AG10803 (cell line): ENCODE measurements at regions not wholly inside any gene's neighbourhood (a gene's known extent, or its start where the extent isn't known, plus 50 kb on each side); places are given as distances from the start of the nearest gene placed in this dataset.

Experiments
- DNase-seq: peaks from one replicate; pipeline ENCODE4 v3.0.0; 2010; ENCODE audit warnings: low read depth
- H3K4me3 ChIP-seq: 2 replicates; pipeline ENCODE4 v1.5.1; 2011; ENCODE audit warnings: mild to moderate bottlenecking, low read length, control low read depth
- TF ChIP-seq, protein P1 (sequence below): conservative IDR thresholded peaks from 2 replicates; pipeline ENCODE4 v1.5.1; 2011; ENCODE audit warnings: mild to moderate bottlenecking, low read length, control low read depth, inconsistent platforms

GRCh38 chr13:27367570-27367969 lies 56.8 kb upstream of the GTF3A start:
- TF ChIP-seq, protein P1, sequence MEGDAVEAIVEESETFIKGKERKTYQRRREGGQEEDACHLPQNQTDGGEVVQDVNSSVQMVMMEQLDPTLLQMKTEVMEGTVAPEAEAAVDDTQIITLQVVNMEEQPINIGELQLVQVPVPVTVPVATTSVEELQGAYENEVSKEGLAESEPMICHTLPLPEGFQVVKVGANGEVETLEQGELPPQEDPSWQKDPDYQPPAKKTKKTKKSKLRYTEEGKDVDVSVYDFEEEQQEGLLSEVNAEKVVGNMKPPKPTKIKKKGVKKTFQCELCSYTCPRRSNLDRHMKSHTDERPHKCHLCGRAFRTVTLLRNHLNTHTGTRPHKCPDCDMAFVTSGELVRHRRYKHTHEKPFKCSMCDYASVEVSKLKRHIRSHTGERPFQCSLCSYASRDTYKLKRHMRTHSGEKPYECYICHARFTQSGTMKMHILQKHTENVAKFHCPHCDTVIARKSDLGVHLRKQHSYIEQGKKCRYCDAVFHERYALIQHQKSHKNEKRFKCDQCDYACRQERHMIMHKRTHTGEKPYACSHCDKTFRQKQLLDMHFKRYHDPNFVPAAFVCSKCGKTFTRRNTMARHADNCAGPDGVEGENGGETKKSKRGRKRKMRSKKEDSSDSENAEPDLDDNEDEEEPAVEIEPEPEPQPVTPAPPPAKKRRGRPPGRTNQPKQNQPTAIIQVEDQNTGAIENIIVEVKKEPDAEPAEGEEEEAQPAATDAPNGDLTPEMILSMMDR = no peak
- no peak overlapping the region for H3K4me3 ChIP-seq
- DNase-seq = no peak

- DNase-seq = no peak
- H3K4me3 ChIP-seq = no peak overlapping the region
- TF ChIP-seq, protein P1 = no peak
Observed at GRCh38 chr13:27370305-27370872, 54.0 kb upstream of the GTF3A start.

GRCh38 chr13:27371932-27372331 lies 52.5 kb upstream of the GTF3A start:
- DNase-seq = no peak
- H3K4me3 ChIP-seq = no peak overlapping the region
- TF ChIP-seq, protein P1 = no peak

GRCh38 chr13:27372896-27373295 lies 51.5 kb upstream of the GTF3A start:
- H3K4me3 ChIP-seq = no peak overlapping the region
- TF ChIP-seq, protein P1 = no peak
- DNase-seq = no peak

GRCh38 chr13:27374126-27374613 lies 50.2 kb upstream of the GTF3A start:
- TF ChIP-seq, protein P1 = no peak
- no peak overlapping the region for H3K4me3 ChIP-seq
- DNase-seq = no peak
